Mucosa of descending colon (tissue), 3 donors: ENCODE measurements at regions not wholly inside any gene's neighbourhood (a gene's known extent, or its start where the extent isn't known, plus 50 kb on each side); places are given as distances from the start of the nearest gene placed in this dataset.
A peak's percentile ranks its signal among the peaks of the same experiment; 100 is the strongest.
"Not testable (repeated sequence)": the region's sequence is repeated elsewhere in the genome, so short reads cannot be mapped to it uniquely, and the experiment has no call there.

Experiments used
- ATAC-seq: fragments of 200-7000 bp; cut with Tn5 transposase; one replicate; pipeline ENCODE4 v1.9.1; 2020; ENCODE audit warnings: mild to moderate bottlenecking, moderate library complexity
- DNase-seq, 3 donors: peaks; one replicate each; pipeline ENCODE4 v3.0.0-alpha.2; 2020
- H3K36me3 ChIP-seq: fragments of 200-600 bp; one replicate; pipeline ENCODE4 v1.8.0; 2021; ENCODE audit warnings: low read depth, mild to moderate bottlenecking
- H3K4me1 ChIP-seq: fragments of 200-600 bp; one replicate; pipeline ENCODE4 v1.8.0; 2021; ENCODE audit warnings: low read depth, mild to moderate bottlenecking
- H3K4me3 ChIP-seq: fragments of 200-600 bp; one replicate; pipeline ENCODE4 v1.8.0; 2021; ENCODE audit warnings: mild to moderate bottlenecking
- H3K9me3 ChIP-seq: fragments of 200-600 bp; one replicate; pipeline ENCODE4 v1.8.0; 2021; ENCODE audit warnings: mild to moderate bottlenecking
- intact Hi-C, 2 donors: fragments of 100-400 bp; cut with DNase I in 1 of 2; cut with micrococcal nuclease in 1 of 2; formaldehyde crosslinking; loops; one replicate each; pipeline versions ENCODE4 v1.11.0 to v1.11.1; 2022; cut with DNase I, micrococcal nuclease
- TF ChIP-seq, protein P1 (sequence below): fragments of 200-600 bp; IDR thresholded peaks from one replicate; pipeline ENCODE4 v1.8.0; 2022; ENCODE audit warnings: antibody characterized with exemption, mild to moderate bottlenecking
- donor health status: DM: no; HTN: no; CAD: no; lungs with moderate emphysema.
- donor health status: DM: no; HTN: no; CAD: no.
- donor health status: DM: no; HTN: yes; CAD: no.

GRCh38 chrX:35432056-35432455 is 366.1 kb upstream of the MAGEB16 start:
- no peaks in the 10 kb centered on the region for H3K9me3 ChIP-seq
- intact Hi-C loops: no loop called here
- no peak for ATAC-seq

DNA sequence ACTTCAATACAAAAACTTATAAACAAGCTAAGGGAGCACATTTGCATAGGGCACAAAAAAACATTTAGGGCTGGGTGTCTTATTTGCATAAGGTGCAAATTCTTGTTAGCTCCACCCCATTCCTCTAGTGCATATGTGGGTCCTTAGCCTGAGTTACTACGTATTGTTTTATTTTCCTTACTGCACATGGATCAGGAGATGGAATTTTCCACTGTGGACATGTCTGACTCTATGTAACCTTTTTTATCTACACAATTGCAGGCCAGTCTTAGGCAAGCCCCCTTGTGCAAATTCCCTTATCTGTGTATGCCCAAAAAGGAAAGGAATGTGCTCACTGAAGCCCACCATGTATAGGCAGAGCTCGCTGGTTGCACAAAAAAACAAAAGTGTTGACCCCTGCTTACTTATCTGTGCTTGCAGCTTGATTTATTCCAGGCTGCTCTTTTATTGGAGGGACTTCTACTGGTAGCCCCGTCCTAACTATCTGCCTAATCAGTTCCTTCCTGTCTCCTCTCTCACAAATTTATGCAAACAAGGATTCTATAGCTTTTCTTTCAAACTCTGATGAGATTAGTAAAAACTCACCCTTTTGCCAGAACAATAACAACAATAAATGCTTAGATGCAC is 359.0 kb upstream of the MAGEB16 start:
- intact Hi-C loops: no loop called here
- no peaks in the 10 kb centered on the region for H3K36me3 ChIP-seq
- no peak overlapping the region for H3K4me3 ChIP-seq
- peaks cover 5% of the 10 kb centered on the region for H3K9me3 ChIP-seq
- DNase-seq: no peak
- H3K4me1 ChIP-seq: peaks cover 2% of the 10 kb centered on the region
- ATAC-seq: no peak
- TF ChIP-seq, protein P1, sequence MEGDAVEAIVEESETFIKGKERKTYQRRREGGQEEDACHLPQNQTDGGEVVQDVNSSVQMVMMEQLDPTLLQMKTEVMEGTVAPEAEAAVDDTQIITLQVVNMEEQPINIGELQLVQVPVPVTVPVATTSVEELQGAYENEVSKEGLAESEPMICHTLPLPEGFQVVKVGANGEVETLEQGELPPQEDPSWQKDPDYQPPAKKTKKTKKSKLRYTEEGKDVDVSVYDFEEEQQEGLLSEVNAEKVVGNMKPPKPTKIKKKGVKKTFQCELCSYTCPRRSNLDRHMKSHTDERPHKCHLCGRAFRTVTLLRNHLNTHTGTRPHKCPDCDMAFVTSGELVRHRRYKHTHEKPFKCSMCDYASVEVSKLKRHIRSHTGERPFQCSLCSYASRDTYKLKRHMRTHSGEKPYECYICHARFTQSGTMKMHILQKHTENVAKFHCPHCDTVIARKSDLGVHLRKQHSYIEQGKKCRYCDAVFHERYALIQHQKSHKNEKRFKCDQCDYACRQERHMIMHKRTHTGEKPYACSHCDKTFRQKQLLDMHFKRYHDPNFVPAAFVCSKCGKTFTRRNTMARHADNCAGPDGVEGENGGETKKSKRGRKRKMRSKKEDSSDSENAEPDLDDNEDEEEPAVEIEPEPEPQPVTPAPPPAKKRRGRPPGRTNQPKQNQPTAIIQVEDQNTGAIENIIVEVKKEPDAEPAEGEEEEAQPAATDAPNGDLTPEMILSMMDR: no peak

More at GRCh38 chrX:35432056-35432455, 366.1 kb upstream of the MAGEB16 start:
- TF ChIP-seq, protein P1: no peak
- H3K4me3 ChIP-seq: no peak overlapping the region
- no peaks in the 10 kb centered on the region for H3K4me1 ChIP-seq
- no peak for DNase-seq
- no peaks in the 10 kb centered on the region for H3K36me3 ChIP-seq

DNA sequence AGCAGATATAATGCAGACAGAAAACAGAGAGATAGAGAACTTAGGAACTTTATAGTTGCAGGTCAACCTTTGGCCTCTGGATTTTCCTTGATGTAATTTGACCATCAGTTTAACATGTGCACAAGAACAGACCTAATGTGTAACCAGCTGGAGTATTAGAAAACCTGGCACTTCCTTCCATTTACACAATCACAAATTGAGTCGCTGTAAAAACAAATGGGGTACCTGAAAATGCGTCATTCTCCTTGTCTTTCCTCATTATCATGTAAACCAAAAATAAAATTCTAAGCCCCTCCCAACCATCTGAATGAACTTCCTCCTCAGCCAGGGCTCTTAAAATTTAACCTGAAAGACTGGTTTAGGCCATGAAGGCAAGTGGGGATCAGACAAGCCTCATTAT is 358.4 kb upstream of the MAGEB16 start:
- Histone ChIP-seq H3K36me3 (no peaks in the 10 kb centered on the region), H3K4me3 (no peak overlapping the region), H3K4me1 (peaks cover 2% of the 10 kb centered on the region), H3K9me3 (peaks cover 5% of the 10 kb centered on the region)
- ATAC-seq (peak; percentile 92), DNase-seq (peak in 1 of 3 donors; percentile 17)
- TF ChIP-seq, protein P1: no peak
- intact Hi-C loops: no loop called here

DNA sequence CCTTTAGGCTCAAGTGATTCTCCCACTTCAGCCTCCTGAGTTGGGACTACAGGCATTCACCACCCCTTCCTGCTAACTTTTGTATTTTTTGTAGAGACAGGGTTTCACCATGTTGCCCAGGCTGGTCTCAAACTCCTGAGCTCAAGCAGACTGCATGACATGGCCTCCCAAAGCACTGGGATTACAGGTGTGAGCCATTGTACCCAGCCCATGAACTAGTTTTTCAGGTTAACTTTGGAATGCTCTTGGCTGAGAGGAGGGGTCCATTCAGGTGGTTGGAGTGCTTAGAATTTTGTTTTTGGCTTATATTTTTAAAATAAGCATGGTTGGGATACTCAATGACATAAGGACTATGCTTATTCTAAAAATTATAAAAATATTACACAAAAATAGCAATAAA is 355.7 kb upstream of the MAGEB16 start:
- peaks cover 2% of the 10 kb centered on the region for H3K4me1 ChIP-seq
- ATAC-seq: no peak
- no peaks in the 10 kb centered on the region for H3K36me3 ChIP-seq
- H3K9me3 ChIP-seq: peaks cover 4% of the 10 kb centered on the region
- no peak for DNase-seq
- intact Hi-C loops: no loop called here
- TF ChIP-seq, protein P1: no peak
- H3K4me3 ChIP-seq: no peak overlapping the region

GRCh38 chrX:35443091-35443582 is 355.0 kb upstream of the MAGEB16 start:
- H3K36me3 ChIP-seq, intact Hi-C loops, H3K4me3 ChIP-seq, H3K9me3 ChIP-seq, ATAC-seq, H3K4me1 ChIP-seq: not testable (repeated sequence)
- peak; percentile 80 to 82 (median 80) for DNase-seq

DNA sequence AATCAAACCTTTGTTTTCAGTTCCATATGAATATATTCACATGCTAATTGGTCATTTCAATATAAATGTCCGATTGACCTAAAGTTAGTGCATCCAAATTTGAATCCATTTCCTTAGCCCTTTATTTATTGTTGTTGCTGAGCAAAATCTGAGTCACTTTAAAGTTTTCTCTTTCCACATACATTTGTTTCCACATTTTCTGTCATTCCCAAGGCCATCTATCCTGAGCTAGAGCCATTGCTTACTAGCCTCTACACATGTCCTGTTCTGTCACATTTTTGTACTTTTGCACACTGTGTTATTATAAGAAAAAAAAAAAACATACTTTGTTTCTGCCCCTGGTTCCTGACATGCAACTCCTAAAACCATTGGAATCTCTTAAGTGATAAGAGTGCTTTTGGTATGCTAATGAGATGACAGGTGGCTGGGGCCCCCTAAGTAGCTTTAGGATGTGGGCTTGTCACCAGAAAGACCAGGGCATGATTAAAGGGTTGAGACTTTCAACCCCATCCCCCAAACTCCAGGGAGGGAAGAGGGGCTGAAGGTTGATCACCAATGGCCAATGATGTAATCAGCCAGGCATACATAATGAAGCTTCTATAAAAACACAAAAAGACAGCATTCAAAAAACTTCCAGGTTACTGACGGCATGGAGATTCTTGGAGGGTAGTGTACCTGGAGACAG is 353.3 kb upstream of the MAGEB16 start:
- no peak for ATAC-seq
- no peak for DNase-seq
- no peaks in the 10 kb centered on the region for H3K9me3 ChIP-seq
- TF ChIP-seq, protein P1: no peak
- no peaks in the 10 kb centered on the region for H3K36me3 ChIP-seq
- H3K4me1 ChIP-seq: peaks cover 2% of the 10 kb centered on the region
- H3K4me3 ChIP-seq: no peak overlapping the region
- intact Hi-C loops: no loop called here
